Hematopoietic multipotent progenitor cell treated with erythropoietin and hydrocortisone succinate and interleukin-3 and kit ligand, for 4 days (in vitro differentiated cells): ENCODE measurements at regions not wholly inside any gene's neighbourhood (a gene's known extent, or its start where the extent isn't known, plus 50 kb on each side); places are given as distances from the start of the nearest gene placed in this dataset.
A peak's percentile ranks its signal among the peaks of the same experiment; 100 is the strongest.
"Not testable (repeated sequence)": the region's sequence is repeated elsewhere in the genome, so short reads cannot be mapped to it uniquely, and the experiment has no call there.

ENCODE experiments used
- DNase-seq: peaks from one replicate; pipeline ENCODE4 v3.0.0-alpha.2; 2015

DNA sequence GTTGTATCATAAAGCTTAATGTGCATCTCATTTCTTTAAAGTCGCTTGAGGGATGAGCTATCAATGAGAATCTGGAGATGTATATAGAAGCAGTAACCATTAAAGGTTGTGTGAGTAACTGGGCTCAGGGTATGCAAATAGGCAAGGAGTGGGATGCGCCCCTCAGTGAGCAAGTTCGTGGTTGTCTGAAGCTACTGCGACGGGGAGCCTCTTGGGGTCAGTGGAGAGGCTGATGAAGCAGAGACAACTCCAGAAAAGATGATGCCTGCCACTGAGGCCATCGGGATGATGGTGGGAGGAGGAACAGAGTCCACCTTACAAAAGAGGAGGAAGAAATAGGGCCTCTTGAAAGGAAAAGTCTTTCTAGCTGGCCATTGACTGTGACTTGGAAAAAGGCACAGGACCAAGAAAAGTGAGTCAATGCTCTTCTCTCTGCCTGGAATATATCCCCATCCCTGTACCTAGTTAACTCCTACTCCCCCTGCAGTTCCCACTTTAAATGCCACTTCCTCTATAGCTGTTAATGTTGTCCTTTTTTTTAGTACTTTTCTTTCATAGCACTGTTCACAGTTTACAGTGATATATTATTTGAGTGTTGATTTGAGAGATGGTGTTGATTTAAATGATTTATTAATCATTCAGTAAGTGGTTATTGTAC, 51.4 kb upstream of the LSM6 start:
- no peak for DNase-seq

DNA sequence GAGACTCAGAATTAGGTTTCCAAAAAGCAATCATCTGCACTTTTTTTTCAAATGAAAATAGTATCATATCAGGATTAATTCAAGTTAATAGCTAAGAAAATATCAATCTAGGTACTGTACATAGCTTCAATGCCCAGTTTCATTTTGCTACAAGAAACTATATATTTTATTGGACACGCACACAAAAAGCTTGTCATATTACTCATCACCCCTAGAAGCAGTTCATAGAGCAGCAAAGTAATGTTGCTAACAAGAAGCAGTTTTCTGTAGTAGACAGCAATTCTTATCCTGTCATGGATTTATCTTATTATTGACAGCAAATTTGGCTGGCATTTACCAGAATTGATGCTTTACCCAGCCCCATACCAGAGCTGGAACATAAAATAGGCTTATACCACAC, 52.3 kb upstream of the LSM6 start:
- no peak for DNase-seq

DNA sequence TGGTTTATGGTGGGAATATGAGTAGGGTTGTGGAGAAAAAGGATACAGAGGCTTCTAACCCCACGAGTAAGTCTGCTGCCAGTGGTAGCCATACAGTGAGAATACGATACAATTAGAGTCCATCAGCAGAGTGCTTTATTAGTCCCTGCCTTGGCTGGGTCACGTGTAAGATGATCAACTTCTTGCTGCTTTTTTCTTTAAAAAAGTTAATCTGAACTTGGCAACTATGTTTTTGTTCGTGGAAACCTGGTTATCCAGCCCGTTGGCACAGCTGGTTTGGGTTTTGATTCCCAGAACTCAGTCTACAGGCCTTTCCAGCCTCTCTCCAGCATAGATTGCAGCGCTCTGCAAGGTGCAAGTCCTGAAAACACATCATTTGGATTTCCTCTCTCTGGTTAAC, 53.1 kb upstream of the LSM6 start:
- no peak for DNase-seq

DNA sequence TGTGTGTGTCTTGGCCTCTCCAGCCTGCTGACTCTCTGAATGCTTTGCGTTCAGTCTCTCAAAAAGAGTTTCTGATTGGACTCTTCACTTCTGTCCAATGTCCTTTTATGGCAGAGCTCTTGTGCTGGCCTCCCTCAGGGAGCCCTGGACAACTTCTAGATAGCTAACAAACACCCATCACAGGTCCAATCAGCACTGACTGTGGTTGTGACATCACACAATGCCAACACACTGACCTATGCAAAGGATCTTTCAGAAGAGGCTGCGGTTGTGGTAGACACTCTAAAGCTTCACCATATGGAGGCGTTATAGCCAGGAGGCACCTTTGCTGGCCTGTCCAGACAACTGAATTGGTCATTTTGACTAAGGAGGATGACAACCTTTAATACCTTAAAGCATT, 53.8 kb upstream of the LSM6 start:
- DNase-seq = no peak

DNA sequence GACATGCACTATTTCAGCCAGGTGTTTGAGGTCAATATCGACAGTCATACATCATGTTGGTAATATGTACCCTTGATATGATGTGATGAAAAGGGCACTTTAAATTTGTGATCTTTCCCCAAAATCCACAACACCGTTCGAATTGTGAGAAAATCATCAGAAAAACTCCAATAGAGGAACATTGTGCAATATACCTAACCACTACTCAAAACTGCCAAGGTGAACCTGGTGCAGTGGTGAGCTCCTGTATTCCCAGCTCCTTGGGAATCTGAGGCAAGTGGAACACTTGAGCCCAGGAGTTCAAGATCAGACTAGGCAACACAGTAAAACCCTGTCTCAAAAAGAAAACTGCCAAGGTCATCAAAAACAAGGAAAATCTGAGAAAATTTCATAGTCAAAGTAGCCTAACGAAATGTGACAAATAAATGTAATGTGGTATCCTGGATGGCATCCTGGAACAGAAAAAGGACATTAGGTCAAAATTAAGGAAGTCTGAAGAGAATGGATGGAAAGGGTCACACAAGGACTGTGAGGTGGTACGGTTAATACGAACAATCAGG, 55.6 kb upstream of the LSM6 start:
- no peak for DNase-seq

DNA sequence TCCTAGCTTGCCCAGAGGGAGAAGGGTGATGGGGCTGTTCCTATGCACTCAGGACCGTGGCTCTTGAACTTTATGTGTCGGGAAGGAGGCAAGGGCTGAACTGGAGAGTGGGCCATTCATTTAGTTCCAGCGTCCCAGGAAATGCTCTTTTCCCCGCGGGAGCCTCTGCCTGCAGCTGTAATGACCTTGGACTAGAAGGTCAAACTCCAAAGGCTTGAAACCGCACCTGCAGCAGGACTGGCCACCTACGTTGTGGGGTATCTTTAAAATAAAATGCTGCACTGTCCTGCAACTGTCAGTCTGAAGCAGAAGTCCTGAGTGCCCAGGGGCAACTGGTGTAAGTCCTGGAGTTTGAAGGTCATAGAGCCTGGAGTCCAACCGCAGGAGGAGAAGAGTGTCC, 61.5 kb upstream of the LSM6 start:
- DNase-seq = no peak

DNA sequence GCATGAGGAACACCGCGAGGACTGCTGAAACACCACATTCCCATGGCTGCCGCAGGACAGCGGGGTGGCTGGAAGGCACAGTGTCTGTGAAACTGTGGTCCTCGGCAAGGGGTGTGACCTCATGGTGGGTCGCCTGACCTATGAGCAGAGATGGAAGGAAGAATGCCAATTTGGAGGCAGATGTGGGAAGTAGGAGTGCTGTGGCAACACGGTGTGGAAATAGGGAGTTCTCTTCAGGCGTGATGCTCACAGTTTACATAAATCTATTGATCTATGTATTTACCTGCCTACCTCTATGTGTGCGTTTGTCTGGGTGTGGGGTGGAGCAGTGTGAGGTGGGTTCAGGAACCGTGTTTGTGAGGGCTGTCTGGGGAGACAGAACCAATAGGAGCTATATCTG, 62.3 kb upstream of the LSM6 start:
- no peak for DNase-seq

DNA sequence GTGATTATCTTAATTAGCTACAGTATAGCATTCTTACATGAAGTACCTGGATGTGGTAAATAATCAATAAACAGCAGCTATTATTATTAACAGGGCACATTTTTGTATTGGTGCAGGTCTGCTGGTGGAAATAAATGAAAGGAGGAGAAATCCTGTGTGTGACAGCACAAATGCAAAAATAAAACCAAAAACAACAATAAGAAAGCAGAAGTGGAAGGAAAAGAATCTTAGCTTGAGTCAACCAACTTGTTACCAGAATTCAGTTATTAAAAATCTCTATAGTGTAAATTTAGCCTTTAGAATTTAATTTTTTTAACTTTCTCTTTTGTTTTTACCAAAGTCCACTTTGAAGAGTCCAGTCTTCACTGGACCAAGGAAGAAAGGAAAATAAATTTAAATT, 63.1 kb upstream of the LSM6 start:
- DNase-seq = no peak

DNA sequence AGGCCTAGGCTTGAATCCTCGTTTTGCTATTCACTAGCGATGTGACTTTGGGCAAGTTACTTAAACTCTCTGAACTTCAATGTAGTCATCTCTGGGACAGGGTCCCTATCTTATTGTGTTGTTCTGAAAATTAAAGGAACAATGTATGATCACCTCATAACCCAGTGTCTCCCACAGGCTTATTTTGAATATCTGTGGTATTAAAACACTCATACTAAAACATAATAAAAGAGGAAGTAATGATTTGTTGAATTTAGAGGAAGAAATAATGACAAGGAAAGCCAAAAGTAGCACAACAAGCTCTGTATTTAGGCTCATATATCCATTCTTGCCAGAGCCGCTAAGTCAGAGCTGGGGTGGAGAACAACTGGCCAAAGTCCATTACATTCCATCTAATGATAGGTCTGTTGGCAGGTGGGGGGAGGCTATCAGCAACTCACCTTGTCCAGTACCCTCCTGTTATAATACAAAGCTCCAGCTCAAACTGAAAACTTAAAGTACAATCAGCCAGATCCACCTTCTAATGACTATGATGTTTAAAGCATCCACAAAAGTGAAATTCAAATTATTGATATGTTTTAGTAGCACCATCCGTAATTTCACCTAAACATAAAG, 64.5 kb upstream of the LSM6 start:
- DNase-seq = no peak

DNA sequence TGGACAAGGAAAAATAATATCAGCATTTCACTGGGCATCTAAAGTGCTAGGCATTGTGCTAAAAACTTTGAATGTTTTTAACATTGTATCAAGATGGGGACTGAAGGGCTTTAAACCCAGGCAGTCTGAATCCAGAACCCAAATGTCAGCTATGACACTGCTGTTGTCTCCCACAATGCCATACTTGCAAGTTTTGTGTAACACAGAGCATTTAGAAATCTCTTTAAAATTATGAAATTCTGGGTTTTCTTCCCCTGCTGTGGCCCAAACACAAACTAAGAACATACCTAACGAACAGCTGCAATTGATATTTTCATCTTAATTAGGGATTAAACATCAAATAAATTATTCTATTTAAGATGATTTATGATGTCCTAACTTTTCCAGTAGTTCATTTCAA, 66.8 kb upstream of the LSM6 start:
- DNase-seq = no peak

DNA sequence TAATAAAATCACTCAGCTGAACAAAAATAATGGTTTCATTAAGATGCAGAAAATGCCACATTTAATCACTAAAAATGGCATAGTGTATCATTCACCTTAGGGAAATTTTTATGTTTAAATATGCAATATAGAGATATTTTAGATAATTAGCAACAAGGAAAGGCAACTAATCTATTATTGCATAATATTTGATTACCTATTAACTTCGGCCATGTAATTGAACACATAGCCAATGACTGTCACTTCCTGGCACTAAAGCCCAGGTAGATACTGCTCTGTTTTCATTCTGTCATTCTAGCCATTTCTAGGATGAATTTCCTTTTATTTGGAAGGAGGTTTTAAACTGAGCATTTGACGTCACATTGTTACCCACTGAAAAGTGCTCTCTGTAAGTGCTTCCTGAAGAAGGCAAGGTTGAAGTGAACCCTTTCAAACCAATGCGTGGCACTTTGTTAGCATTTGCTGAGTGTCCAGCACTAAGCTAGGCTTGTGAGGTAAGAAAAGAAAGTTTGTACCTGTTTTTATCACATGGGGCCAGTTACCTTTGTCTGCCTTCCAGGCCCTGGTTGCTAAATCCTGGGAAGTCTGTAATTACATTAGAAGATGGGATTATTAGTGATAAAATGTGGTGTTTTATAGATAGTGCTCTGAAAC, 67.8 kb upstream of the LSM6 start:
- DNase-seq = no peak

DNA sequence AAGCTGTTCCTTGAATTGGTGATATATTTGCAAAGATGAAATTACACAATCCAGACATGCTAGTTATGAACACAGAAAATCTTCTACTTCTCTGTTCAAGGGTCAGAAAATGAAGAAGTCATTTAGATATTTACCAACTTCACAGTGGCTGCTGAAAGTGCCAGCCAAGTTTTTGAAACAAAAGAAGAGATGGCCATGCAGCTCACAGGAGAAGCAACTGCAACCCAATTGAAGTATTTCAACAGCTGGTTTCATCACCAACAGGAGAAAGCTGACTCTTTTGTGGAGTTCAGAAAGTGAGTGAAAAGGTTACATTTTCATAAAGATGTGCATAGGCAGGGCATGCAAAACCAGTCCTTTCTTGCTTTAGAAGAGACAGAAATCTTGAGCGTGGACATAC, 70.1 kb upstream of the LSM6 start:
- peak; percentile 29 for DNase-seq

DNA sequence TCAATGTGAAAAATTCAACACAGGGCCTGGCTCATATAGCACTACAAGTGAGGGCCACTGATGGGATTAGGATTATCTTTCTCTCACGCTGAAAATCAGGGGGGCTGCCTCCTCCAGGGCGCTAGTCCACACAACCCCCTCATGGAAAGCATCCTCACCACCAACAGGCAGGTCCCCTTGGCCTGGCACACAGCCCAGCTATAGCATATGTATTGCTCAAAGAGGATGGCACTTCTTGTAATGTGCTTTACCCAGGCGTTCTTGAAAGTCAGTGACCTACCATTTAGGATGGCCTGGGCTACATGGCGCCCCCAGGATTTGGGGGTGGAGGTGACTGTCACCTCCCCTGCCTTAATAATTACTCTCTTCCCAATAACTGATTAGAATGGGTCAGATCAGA, 71.0 kb upstream of the LSM6 start:
- no peak for DNase-seq

DNA sequence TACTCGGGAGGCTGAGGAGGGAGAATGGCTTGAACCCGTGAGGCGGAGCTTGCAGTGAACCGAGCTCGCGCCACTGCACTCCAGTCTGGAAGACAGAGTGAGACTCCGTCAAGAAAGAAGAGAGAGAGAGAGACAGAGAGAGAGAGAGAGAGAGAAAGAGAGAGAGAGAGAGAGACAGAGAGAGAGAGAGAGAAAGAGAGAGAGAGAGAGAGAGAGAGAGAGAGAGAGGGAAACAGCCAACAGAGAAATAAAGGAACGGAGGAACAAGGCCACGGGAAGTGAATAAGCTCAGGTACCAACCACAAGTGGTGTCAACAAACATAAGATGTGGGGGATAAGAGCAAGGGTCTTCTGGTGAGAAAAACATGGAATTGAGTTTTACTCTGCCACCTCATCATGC, 71.5 kb upstream of the LSM6 start:
- DNase-seq = not testable (repeated sequence)

DNA sequence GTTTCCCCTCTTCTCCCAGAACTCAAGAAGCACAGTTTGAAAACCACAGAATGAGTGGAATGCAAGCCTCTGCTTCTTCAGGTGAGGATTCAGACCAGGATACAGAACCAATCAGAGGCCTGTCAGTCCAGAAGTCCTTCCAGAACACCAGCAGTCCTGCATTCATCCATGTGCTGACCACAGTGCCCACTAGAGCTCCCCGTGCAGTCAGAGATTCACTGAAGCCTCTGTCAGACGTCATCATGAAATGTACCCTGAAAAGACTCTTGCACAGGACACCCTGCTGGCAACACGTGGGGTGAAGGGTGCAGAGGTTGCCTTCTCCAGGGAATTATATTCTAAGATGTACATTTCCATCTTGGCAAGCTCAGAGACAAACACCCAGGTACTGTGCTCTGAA, 75.9 kb upstream of the LSM6 start:
- DNase-seq = no peak

DNA sequence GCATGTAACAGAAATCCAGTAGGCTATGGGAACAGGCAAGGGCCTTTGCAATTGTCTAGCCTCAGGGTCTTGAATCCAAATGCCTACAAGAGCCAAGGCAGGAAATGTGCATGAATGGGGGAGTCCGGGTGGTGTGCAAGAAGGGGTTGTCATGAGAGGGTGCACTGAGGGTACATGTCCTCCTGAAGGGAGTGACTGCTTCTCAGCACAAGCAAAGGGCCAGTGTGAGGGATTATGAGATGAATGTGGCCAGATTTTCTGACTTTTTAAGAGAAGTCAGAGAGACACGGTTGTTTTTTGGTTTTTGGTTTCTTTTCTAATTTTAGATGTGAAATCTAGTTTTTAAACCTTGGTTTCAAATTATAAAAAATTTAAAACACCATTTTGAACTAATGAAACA, 76.5 kb upstream of the LSM6 start:
- no peak for DNase-seq

DNA sequence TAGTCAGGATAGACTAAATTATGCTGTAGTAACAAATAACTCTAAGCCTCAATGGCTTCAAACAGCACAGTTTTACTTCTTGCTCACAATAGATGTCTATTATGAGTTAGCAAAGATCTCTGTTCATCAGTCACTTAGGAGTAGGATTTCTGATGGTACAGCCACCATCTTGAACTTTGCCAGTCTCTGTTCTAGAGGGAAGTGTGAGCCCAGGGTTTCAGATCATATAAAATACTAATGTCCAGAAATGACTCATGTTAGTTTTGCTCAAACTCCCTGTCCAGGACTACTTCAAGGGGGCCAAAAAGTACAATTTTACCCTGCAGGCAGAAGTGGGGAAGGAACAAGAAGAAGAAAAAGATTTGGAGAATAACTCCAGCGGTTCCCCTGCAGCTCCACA, 77.1 kb upstream of the LSM6 start:
- DNase-seq = no peak

DNA sequence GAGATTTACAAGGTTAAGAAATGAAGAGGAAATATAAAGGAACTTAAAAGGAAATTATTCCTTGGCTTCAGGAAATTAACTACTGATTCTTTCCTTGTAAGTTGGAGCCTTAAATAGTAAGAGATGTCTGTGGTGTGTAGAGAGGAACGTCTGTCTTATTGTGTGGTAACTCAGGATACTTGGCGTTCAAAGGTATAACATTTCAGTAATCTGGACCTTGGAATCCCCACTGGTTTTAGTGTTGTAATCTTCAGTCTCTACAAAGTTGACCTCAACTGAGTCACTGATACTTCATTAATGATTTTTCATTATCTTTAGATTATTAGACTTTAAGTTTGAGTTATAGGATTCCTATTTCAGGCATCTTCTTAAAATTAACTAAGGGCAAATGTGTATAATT, 79.1 kb upstream of the LSM6 start:
- DNase-seq = no peak

DNA sequence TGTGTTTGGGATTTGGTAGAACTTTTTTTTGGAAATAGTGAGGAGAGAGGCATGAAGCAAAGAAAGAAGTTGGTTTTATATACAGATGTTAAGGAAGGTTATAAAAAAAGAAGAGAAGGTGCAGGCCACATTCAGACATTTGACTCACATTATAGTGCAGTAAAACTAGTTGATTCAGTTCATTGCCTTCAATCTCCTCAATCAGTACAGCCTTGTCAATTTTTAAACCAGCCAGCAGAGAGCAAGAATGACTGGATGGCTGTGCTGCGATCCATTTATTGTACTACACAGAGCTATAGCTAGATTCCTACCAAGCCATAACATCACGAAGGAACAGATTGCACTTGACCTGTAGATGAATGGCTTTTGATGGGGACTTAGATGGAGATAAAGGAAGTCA, 79.7 kb upstream of the LSM6 start:
- DNase-seq = no peak

DNA sequence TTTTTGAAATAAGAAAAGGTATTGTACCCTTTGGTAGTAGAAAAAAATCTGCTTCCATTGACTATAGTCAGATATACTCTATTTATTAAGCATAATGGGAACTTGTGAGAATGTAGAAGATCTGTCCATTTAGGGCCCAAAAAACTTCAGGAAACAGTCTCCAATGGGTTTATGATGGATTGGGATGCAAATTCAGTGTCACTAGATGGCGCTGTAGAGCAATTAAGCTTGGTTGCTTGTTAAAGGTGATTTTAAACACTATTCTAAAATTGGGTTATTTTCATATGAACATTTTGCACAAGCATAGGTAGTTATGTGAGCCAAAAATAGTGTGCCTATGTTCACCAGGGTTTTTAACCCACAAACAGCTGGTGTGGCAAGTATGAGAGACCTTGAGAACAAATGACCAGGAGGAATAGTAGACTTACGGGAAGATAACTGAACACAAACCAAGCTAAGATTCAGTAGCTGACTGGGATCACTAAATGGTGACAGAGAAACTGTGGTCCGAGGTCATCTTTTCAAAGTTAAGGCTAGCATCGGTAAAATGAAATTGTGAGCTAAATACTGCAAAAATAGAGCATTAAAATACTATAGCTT, 80.3 kb upstream of the LSM6 start:
- peak; percentile 67 for DNase-seq

DNA sequence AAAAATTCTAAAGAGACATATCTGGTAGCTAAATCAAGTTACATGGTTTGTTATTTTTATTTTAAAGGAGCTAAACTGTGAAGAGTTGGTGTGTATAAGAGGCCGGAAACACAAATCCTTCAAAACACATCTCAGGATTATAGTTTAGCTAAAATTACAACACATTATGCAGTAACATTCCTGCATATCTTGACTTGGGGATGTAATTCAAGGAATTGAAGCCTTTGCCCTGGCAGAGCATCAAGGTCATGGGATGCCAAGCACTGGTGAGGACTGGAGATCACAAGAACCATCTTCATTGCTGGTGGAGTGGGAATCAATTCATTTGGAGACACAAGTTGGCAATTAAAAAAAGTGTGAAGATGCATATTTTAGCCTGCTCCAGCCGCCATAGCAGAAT, 86.8 kb upstream of the LSM6 start:
- no peak for DNase-seq

DNA sequence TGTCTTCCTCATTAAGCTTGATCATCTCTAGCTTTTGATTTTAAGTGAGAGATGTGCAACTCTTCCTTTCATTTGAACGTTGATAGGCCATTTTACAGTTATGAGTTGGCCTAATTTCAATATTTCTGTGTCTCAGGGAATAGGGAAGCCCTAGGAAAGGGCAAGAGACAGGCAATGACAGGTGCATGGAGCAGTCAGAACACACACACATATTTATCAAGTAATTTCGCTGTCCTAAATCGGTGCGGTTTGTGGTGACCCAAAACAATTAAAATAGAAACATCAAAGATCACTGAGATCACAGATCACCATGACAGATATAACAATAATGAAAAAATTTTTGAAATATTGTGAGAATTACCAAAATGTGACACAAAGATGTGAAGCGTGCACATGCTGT, 87.7 kb upstream of the LSM6 start:
- DNase-seq = no peak

DNA sequence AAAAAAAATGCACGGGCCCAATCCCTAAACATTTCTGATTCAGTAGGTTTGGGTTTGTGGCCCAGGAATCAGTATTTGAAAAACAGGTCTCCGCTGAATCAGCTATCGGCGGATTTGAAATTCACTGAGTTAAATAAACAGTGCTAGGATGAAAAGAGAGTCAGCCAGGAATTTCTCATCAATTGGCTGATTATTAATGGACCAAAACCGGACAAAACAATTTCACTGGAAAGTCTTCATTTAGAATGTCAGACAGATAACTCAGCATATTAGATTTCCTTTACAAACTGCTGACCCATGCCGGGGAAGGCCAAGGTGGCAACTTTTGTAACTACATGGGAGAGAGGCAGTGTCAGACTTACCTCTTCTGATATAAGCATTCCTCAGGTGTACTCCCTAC, 99.4 kb upstream of the LSM6 start:
- DNase-seq = no peak

DNA sequence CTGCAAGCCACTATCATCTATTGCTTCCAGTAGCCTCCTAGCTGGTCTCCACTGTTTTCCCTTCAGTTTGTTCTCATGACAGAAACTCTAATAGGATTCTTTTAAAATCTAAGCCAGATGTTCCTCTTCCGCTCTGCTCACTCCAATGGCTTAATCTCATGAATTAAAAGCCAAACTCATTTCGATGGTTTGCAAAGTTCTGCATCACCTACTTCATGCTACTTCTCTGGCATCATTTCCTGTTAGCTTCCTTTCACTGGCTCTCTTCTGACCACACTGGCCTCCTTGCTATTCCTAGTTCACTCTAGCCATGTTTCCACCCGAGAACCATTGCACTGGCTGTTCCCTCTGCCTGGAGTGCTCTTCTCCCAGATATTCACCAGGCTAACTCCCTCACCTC, 102.0 kb upstream of the LSM6 start:
- no peak for DNase-seq
